ENCODE measurements at regions not wholly inside any gene's neighbourhood (a gene's known extent, or its start where the extent isn't known, plus 50 kb on each side); places are given as distances from the start of the nearest gene placed in this dataset.

DNA sequence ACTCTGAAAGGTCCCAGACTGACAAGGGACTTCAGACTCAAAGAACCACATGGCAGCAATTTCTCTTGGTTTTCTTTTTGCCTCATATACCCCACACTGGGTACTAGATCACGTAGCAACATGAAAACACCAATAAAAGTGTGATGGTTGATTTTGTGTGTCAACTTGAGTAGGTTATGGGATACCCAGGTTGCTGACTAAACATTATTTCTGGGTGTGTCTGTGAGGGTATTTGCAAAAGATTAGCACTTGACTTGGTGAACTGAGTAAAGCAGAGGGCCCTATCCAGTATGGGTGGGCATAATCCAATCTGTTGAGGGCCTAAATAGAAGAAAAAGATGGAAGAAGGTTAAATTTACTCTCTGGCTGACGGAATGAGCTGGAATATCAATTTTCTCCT, 53.8 kb upstream of the ZNF618 start:
- TF ChIP-seq, protein P1, sequence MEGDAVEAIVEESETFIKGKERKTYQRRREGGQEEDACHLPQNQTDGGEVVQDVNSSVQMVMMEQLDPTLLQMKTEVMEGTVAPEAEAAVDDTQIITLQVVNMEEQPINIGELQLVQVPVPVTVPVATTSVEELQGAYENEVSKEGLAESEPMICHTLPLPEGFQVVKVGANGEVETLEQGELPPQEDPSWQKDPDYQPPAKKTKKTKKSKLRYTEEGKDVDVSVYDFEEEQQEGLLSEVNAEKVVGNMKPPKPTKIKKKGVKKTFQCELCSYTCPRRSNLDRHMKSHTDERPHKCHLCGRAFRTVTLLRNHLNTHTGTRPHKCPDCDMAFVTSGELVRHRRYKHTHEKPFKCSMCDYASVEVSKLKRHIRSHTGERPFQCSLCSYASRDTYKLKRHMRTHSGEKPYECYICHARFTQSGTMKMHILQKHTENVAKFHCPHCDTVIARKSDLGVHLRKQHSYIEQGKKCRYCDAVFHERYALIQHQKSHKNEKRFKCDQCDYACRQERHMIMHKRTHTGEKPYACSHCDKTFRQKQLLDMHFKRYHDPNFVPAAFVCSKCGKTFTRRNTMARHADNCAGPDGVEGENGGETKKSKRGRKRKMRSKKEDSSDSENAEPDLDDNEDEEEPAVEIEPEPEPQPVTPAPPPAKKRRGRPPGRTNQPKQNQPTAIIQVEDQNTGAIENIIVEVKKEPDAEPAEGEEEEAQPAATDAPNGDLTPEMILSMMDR (IDR thresholded peaks at IDR 0.05): no peak
- TF ChIP-seq POLR2A (IDR thresholded peaks at IDR 0.05) (no peak), POLR2AphosphoS5 (IDR thresholded peaks at IDR 0.05) (no peak)
